PC-9 (cell line): ENCODE measurements at regions not wholly inside any gene's neighbourhood (a gene's known extent, or its start where the extent isn't known, plus 50 kb on each side); places are given as distances from the start of the nearest gene placed in this dataset.

ENCODE experiments used
- BruUV-seq: library from RNA; stranded (reverse); fragments of 400-500 nt; replicated peaks from 2 replicates; lab custom pipeline; 2021; lab: Mats Ljungman, UMichigan
- CTCF ChIA-PET: fragments of 300-600 bp; sonication (Branson Sonifier 250); formaldehyde crosslinking; loops from one replicate; lab custom pipeline; 2022; ENCODE audit warnings: antibody characterized with exemption; lab: Charles Lee
- POLR2A ChIA-PET: fragments of 300-600 bp; sonication (Branson Sonifier 250); formaldehyde crosslinking; loops from one replicate; lab custom pipeline; 2022; ENCODE audit warnings: antibody characterized with exemption; ENCODE audit not compliant: unreplicated experiment; lab: Charles Lee
- DNase-seq, 2 experiments: peaks; one replicate each; pipeline versions ENCODE4 v3.0.0 to v3.0.0-alpha.2; 2015 to 2022; ENCODE audit warnings: mixed read lengths in 1 of 2
- H2AFZ ChIP-seq: fragments of 200-600 bp; sonication (generic); 2 replicates; pipeline ENCODE4 v1.8.1; 2017; ENCODE audit warnings: antibody characterized with exemption
- H3F3A ChIP-seq: fragments of 200-600 bp; sonication (generic); 2 replicates; pipeline ENCODE4 v1.8.1; 2017; ENCODE audit warnings: antibody characterized with exemption, mild to moderate bottlenecking, low read depth; ENCODE audit not compliant: insufficient read depth
- H3K27ac ChIP-seq: fragments of 200-600 bp; sonication (generic); 2 replicates; pipeline ENCODE4 v1.6.1; 2016; ENCODE audit warnings: mixed run types
- H3K27me3 ChIP-seq: fragments of 200-600 bp; sonication (generic); 2 replicates; pipeline ENCODE4 v1.6.1; 2016; ENCODE audit warnings: low read depth, mixed run types; ENCODE audit not compliant: insufficient read depth
- H3K36me3 ChIP-seq: fragments of 200-600 bp; sonication (generic); 2 replicates; pipeline ENCODE4 v1.6.1; 2016; ENCODE audit warnings: low read depth, mixed run types
- H3K4me1 ChIP-seq: fragments of 200-600 bp; sonication (generic); replicated peaks from 2 replicates; pipeline ENCODE4 v1.6.1; 2016; ENCODE audit warnings: mixed run types; ENCODE audit not compliant: insufficient read depth
- H3K4me2 ChIP-seq: fragments of 200-600 bp; sonication (generic); 2 replicates; pipeline ENCODE4 v1.6.1; 2017; ENCODE audit warnings: mixed run types
- H3K4me3 ChIP-seq: fragments of 200-600 bp; sonication (generic); 2 replicates; pipeline ENCODE4 v1.6.1; 2016; ENCODE audit warnings: mixed run types
- H3K79me2 ChIP-seq: fragments of 200-600 bp; sonication (generic); 2 replicates; pipeline ENCODE4 v1.6.1; 2017; ENCODE audit warnings: low read depth, mixed run types
- H3K9me2 ChIP-seq: fragments of 200-600 bp; sonication (generic); 2 replicates; pipeline ENCODE4 v1.8.1; 2017; ENCODE audit warnings: mild to moderate bottlenecking; ENCODE audit not compliant: insufficient read depth
- H3K9me3 ChIP-seq: fragments of 200-600 bp; sonication (generic); 2 replicates; pipeline ENCODE4 v1.8.1; 2016; ENCODE audit warnings: low read depth; ENCODE audit not compliant: insufficient read depth
- H4K20me1 ChIP-seq: fragments of 200-600 bp; sonication (generic); 2 replicates; pipeline ENCODE4 v1.8.1; 2017; ENCODE audit not compliant: insufficient read depth
- CTCF ChIP-seq: fragments of 200-600 bp; sonication (generic); conservative IDR thresholded peaks from 2 replicates; pipeline ENCODE4 v1.6.1; 2017; ENCODE audit warnings: mixed run types, antibody characterized with exemption, mild to moderate bottlenecking, moderate library complexity
- EZH2 ChIP-seq: fragments of 200-600 bp; sonication (generic); IDR thresholded peaks from 2 replicates; pipeline ENCODE4 v1.8.0; 2017; ENCODE audit warnings: antibody characterized with exemption, low read depth
- intact Hi-C: fragments of 100-400 bp; cut with micrococcal nuclease; formaldehyde crosslinking; loops from one replicate; pipeline ENCODE4 v1.10.0; 2022; ENCODE audit not compliant: unreplicated experiment

DNA sequence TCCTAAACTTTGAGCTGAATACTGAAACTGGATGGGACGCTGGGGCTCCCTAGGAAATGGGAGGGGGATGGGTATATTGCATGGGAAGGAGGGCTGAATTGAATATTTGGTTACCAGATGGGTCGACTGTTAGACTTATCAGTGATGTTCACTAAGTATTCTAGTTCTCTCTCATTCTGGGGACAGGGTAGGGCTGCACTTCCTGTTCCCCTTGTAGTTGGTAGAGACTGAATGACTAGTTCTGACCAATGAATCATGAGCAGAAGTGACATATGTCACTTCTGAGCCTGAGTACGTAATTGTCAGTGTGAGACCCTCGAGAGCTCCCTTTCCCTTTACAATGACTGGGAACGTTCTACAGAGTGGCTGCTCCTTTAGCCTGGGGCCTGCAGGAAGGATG lies 55.5 kb upstream of the DMRT1 start:
- Histone ChIP-seq H3K27ac (no peak overlapping the region), H3K9me3 (no peaks in the 10 kb centered on the region), H2AFZ (no peak overlapping the region), H3K4me1 (no peaks in the 10 kb centered on the region), H3K9me2 (no peaks in the 10 kb centered on the region), H3K36me3 (no peaks in the 10 kb centered on the region), H3K4me3 (no peak overlapping the region), H3K27me3 (no peaks in the 10 kb centered on the region), H3K4me2 (no peak overlapping the region), H4K20me1 (no peaks in the 10 kb centered on the region), H3K79me2 (no peaks in the 10 kb centered on the region), H3F3A (no peaks in the 10 kb centered on the region)
- POLR2A ChIA-PET = no interaction called here
- no TSS peak for BruUV-seq
- no peak for DNase-seq
- CTCF ChIA-PET = no interaction called here
- TF ChIP-seq EZH2 = no peak
- no peak for TF ChIP-seq CTCF
- intact Hi-C loops = no loop called here

GRCh38 chr9:786405-786804 lies 55.1 kb upstream of the DMRT1 start:
- no TSS peak for BruUV-seq
- CTCF ChIA-PET = no interaction called here
- POLR2A ChIA-PET = no interaction called here
- Histone ChIP-seq H3K4me1 (no peaks in the 10 kb centered on the region), H3K27ac (no peak overlapping the region), H3K9me3 (no peaks in the 10 kb centered on the region), H2AFZ (no peak overlapping the region), H3K27me3 (no peaks in the 10 kb centered on the region), H3K4me3 (no peak overlapping the region), H3F3A (no peaks in the 10 kb centered on the region), H3K79me2 (no peaks in the 10 kb centered on the region), H4K20me1 (no peaks in the 10 kb centered on the region), H3K4me2 (no peak overlapping the region), H3K36me3 (no peaks in the 10 kb centered on the region), H3K9me2 (no peaks in the 10 kb centered on the region)
- no peak for DNase-seq
- TF ChIP-seq EZH2 (no peak), CTCF (no peak)
- intact Hi-C loops = no loop called here

DNA sequence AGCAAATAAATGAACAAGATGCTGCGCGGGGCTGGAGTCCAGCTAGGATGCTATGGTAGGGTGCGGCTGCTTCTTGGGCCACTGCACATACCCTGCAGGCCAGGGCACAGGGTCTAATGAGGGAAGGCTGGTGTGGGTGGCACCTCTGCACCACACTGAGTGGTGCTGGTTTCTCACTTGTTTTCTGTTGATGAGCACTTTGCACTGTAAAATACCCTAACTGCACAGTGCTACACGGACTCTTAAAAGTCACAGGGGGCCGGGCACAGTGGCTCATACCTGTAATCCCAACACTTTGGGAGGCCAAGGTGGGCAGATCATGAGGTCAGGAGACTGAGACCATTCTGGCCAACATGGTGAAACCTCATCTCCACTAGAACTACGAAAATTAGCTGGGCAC lies 52.7 kb upstream of the DMRT1 start:
- BruUV-seq = no TSS peak
- POLR2A ChIA-PET = no interaction called here

More for the DNA sequence above, 52.7 kb upstream of the DMRT1 start:
- H3K79me2 ChIP-seq = no peaks in the 10 kb centered on the region
- intact Hi-C loops = no loop called here
- no peaks in the 10 kb centered on the region for H3K36me3 ChIP-seq
- H3K9me3 ChIP-seq = no peaks in the 10 kb centered on the region
- TF ChIP-seq CTCF (no peak), EZH2 (no peak)
- no peak overlapping the region for H3K4me2 ChIP-seq
- H2AFZ ChIP-seq = no peak overlapping the region
- no peak overlapping the region for H3K27ac ChIP-seq
- CTCF ChIA-PET = no interaction called here
- H3K9me2 ChIP-seq = no peaks in the 10 kb centered on the region
- no peak overlapping the region for H3K4me3 ChIP-seq
- H3F3A ChIP-seq = no peaks in the 10 kb centered on the region
- H4K20me1 ChIP-seq = no peaks in the 10 kb centered on the region
- DNase-seq = no peak
- H3K27me3 ChIP-seq = no peaks in the 10 kb centered on the region
- H3K4me1 ChIP-seq = no peaks in the 10 kb centered on the region
